Stimulated activated CD4-positive, alpha-beta T cell treated with anti-CD3 and anti-CD28 coated beads, TNF-alpha, amount 100 ng/mL, for 24 hours (primary cell): ENCODE measurements at regions not wholly inside any gene's neighbourhood (a gene's known extent, or its start where the extent isn't known, plus 50 kb on each side); places are given as distances from the start of the nearest gene placed in this dataset.
"Not testable (repeated sequence)": the region's sequence is repeated elsewhere in the genome, so short reads cannot be mapped to it uniquely, and the experiment has no call there.

Experiments used
- DNase-seq, 3 experiments: peaks; one replicate each; pipeline ENCODE4 v3.0.0-alpha.2; 2020; ENCODE audit warnings: low read depth in 3 of 3

DNA sequence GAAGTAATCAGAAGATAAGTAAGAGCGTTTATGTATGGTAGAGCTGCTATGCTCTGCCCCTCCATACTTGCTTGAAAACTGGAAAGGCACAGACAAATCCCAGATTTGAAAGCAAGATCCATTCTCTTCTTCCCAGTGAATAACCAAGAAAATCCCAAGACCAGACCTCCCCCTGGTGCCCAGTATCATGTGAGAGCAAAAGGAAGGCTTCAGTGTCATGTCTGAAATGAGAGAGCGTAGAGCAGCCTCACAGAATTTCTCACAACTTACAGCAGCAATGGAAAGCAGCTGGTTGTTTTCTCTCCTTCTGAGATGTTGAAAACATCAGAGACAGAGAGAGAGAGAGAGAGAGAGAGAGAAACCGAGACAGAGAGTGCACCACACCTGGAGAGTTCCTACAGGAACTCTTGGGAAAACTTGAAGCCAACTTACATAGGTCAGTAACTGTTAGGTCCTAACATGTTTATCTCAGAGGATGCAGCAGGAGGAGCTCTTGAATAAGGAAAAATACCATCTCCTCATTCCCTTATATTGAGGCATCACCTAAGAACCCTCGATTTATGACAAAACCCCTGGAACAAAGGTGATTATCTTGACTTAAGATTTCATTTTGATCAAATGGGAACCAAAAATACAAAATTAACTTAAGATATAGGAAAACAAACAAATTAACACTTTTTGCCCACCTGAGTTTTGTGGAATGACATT lies 273.3 kb downstream of the NSUN3 start:
- DNase-seq, result no peak

DNA sequence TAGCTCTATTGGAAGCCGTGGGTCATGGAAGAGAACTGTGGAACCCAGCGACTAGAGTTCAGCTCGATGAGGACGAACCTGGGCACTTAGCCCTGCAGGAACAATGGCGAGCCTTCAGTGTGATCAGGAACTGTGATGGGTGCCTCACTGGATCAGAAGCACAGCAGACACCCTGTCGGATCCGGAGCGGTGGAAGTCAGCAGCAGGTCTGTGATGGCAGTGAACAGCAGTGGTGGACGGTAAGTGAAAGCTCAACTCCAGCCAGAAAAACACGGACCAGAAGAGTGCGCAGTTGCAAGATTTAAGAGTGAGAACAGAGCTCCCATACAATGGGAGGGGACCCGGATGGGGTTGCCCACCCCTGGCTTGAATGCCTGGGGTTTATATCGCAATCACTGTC lies 282.2 kb downstream of the NSUN3 start:
- DNase-seq, result no peak

DNA sequence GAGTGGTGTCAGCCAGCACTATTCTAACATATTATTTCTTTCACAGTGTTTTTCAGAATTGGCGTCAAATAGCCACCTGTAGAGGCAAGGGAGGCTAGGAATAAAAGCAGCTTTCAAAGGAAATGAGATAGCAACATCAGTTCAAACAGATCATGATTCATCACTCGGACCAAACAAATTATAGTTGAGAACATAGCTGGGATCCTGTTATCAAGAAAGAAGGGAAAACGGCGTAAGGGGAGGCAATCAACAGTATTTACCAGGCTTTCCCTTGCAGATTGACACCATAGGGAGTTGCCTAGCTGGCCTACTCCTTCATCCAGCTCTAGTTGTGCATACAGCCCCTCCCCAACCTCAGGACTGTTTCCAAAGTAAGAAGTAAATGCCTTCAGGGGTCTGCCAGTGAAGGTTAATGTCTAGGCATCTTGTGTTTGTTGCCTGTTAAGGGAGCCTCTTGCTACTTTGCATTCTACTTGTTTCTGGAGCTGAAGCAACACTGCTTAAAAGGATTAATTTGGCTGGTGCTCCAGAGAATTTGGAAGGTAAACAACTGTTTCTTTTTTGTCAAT lies 286.5 kb downstream of the NSUN3 start:
- DNase-seq, result no peak

DNA sequence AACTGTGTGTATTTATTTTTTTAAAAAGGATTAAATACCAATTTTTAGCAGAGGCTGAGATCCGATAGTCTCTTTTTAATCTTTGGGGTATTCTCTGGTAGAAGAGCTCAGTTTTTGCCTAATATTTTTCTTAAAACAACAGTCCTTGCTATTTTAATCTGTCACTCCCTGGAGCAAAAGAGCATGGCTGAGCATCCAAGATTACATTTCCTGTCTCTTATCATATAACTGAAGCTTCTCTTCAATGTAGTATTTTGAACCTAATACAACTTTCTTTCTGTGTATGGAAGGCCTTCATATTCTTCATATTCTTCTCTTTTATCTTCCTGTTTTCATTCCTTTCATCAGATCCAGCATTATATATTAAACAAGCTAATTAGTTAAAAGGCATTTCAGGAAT lies 293.7 kb downstream of the NSUN3 start:
- DNase-seq, result no peak

DNA sequence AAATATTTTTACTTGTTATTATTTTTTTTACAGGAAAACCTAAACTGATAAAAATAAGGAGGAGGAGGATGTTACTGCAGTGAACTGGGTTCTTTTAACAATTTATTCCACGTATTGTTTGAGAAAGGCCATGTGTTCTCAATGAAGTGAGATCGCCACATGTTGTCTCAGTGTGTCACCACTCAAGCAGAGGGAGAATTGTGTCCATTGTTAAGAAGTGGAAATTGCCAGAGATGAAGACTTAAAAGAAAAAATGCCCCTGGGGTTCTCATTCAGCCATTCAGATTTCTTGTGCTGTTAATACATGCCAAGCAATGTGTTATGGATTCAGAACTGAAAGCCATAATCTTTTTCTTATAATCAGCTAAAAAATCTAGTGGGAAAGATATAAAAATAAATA lies 297.1 kb downstream of the NSUN3 start:
- no peak for DNase-seq

DNA sequence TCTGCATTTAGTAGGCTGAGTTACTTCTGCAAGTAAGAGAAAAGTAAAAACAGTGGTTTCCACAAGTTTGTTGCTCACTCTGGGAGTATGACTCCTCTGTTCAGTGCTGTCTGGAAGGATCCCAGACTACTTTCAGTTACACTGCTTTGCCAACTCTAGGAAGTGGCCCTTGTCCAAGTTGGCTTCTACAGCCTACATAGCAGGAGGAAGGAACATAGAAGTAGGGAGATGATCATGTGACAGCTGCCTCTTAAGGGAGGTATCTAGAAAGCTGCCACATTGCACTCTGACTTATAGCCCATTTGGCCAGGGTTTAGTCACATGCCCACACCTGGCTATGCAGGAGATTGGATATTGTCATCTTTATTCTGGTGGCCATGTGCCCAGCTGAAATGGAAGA lies 298.1 kb downstream of the NSUN3 start:
- DNase-seq, result no peak

DNA sequence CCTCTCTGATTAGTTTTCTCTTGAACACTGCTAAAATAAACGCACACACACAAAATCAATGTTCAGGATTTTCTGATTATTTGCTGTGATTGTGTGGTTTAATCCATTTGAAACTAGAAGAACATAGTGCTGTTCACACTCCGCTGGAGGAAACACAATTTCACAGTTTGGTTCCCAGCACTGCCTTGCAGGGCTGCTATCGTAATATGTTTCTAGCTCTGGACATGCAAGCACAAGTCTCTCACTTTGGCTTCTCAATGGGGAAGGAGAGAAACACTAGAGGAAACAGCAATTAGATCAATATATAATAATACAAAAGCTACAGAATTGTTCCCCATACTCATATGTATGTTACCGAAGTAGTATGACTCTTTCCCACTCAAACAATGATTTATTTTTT lies 299.5 kb downstream of the NSUN3 start:
- DNase-seq, result no peak

DNA sequence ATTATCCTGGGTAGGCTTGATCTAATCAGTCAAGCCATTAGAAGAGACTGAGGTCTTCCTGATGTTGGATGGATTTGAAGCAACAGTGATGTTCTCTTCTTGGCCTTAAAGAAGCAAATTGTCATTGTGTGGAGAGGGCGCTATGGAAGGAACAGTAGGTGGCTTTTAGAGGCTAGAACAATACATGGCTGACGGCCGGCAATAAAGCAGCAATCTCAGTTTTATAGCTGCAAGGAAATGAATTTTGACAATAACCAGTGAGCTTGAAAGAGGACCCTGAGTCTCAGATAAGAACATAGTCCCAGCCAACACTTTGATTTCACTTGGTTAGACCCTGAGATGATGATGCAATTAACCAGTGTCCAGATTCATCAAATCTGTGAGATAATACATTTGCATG lies 302.1 kb downstream of the NSUN3 start:
- DNase-seq, result no peak

DNA sequence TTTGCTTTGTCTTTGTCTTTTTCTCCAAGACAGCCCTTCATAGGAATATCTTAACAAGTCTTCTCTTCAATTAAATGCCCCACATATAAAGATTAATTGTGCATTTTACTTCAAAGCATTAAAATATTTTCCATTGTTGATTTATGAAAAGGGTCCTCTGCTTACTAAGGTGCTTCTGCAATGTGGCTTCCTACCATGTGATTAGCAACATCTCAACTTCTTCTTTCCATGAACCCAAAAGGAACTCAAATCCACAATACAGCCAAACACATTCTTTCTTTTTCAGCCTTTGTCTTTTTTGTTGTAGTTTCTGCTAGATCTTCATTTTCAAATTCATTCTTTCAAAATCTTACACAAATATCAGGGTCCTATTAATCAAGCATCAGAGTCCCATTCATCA lies 309.2 kb downstream of the NSUN3 start:
- DNase-seq, result no peak

DNA sequence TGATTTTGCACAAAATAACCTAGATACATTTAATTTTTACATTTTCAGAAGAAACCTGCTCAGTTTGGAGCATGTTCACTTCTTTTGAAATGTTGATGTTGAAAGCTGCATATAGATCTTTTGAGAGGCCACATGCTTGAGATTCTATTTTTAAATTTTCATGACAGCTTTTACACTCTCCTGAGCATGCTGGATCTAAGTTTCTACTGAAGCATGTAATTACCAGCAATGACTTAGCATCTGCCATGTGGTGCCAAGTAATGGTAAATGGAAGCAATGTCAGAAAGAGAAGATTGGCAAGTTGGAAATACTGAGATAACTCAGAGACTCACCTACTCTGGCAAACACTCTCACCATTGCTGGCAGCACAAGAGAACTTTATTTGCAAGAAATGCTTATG lies 310.6 kb downstream of the NSUN3 start:
- DNase-seq, result no peak

DNA sequence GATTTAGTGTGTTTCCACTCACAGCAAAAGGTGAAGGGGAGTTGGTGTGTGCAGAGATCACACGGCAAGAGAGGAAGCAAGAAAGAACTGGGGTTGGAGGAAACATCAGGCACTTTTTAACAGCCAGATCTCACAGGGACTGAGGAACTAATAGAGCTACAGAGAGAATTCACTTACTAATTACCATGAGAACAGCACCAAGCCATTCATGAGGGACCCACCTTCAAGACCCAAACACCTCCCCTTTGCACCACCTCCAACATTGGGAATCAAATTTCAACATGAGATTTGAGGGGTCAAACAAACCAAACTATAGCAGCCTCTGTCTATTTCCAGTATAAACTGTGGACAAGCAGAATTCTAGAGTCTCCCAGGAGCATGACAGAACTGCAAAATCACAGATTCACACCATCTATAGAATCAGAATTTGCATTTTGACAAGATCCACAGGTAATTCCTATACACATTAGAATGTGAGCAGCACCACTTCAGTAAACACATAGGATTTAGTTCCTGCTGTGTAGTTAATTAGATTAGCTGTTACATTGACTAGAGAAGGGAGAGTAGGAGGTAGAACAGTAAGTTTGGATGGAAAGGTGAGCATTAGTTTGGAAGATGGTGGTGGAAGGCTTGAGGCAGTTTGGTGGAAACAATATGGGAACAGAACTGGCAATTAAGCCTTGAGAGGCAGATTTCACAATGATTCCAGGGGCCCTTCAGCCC lies 311.7 kb downstream of the NSUN3 start:
- no peak for DNase-seq

DNA sequence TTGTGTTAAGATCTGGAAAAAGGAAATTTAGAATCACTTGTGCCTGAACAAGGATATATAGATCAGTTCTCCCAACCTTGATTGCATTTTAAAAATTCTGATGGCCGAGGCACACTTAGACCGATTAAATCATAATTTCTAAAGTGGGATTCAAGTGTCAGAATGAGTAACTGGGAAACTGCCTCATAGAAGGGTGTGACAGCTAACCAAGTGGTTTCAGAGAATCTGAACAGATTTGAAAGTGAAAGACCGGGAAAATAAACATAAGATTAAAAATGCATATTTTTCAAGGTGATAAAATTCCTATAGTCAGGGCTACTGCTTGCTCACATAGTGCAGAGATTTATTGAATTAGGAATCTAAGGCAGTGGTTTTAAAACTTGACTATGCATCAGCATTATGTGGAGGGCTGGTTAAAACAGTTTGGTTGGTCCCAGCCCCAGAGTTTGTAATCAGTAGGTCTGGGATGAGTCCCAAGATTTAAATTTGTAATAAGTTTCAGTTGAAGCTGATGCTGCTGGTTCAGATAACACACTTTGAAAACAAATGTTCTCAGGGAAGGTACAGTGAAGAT lies 314.3 kb downstream of the NSUN3 start:
- DNase-seq, result not testable (repeated sequence)

DNA sequence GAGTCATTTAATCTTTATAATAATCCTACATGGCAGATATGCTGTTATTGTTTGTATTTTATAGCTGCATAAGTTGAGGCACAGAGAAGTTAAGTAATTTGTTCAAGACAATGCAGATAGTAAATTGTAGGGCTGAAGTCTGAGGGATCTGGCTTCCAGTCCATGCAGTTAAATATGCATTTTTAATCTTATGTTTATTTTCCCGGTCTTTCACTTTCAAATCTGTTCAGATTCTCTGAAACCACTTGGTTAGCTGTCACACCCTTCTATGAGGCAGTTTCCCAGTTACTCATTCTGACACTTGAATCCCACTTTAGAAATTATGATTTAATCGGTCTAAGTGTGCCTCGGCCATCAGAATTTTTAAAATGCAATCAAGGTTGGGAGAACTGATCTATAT lies 315.0 kb downstream of the NSUN3 start:
- not testable (repeated sequence) for DNase-seq

DNA sequence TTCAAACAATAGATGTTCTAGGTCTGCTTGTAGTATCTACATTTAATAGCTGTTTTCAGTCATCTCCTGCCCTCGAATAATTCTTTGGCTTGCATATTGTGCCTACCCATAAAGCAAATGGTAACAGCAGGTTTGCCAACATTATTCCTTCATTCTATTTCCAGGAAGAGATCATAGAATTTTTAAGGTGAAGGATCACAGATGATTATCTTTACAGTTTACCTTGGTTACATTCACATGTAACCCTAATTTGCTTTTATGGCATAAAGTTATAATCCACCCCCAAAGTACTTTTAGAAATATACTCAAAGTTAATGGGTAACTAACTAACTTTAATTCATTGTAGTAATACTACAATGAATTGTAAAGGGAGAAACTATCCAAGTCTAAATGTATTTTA lies 315.5 kb downstream of the NSUN3 start:
- no peak for DNase-seq

DNA sequence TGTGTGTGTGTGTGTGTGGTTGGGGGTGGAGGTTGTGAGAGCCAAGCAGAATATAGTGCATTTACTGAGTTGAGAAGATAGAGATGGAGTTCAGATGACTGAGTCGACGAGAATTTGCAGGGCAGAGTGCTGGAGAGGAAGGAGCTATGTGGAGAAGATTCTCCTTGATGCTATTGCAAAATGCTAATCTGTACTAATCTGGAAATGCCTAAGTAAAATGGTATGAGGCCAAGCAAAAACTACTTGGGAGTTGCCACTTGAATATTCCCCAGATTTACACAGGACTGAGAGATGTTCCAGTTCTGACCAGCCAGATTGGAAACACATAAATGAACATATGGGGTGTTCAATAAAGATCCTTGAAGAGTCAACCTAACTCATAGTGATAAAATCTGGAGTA lies 316.4 kb downstream of the NSUN3 start:
- no peak for DNase-seq

DNA sequence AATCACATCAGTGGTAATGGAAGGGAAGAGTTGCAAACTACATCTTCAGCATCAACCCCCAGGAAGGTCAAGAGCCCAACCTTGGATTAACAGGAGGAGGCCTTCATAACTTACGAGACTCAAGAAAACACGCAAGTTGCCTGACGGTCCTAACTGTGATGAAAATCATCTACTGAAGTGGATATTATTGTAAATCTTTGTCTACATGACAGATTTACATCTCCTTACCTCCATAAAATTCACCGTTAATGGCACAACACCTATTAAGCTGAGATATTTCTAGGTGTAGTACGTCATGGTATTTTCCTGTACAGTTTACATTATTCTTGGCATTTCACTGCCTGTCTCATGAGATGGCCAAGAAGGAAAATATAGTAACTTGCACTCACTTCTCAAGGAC lies 332.0 kb downstream of the NSUN3 start:
- no peak for DNase-seq

DNA sequence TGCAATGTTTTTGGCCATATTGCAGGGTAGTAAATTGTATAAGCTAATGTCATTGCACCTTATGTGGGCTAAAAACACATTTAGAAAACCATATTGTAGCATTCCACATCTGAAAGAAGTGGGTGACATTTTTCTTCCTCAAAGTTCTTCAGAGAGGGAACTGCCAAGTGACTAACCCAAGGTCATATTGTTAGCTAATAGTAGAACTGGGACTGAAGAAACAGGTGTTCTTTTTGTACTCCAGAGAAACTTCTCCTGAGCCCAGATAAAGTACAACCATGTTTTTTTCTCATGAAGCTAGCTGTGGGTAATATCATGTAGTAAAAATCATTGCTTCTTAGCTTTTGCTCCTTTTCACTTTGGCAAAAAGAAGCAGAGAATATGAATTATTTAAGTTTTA lies 333.0 kb downstream of the NSUN3 start:
- DNase-seq, result no peak

DNA sequence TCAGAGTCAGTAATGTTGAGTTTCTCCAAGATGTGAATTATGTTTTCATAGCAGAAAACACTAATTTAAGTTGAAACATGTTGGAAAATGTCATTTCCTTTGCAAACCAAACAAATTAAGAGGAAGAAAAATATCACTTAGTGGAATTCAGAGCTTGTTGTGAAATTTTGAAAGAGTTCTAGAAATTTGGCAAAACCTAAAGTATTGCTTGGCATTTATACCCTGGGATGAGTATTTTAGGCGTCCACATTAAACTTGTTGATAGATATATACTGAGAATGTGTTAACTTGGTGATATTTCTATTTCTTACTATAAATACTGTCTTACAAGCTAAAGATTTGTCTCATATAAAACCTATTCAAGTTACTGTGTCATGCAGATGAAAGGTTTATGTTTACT lies 335.2 kb downstream of the NSUN3 start:
- no peak for DNase-seq

DNA sequence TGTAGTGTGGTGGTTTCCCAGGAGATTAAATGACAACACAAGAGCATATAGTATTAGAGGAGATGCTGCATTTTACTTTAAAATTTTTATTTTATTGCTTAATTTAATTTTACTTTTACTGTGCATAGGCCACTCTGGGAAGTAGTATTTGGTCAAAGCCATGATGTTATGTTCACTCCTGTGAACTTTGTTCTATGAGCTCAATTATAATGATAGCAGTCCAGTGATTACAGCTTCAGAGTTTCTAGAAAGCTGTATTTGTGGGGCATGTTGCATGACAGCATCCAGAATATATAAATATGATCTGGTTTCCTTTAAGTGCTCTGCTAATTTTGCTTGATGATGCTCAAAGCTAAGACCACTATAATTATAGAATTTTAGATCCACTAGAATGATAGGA lies 338.6 kb downstream of the NSUN3 start:
- DNase-seq, result no peak

DNA sequence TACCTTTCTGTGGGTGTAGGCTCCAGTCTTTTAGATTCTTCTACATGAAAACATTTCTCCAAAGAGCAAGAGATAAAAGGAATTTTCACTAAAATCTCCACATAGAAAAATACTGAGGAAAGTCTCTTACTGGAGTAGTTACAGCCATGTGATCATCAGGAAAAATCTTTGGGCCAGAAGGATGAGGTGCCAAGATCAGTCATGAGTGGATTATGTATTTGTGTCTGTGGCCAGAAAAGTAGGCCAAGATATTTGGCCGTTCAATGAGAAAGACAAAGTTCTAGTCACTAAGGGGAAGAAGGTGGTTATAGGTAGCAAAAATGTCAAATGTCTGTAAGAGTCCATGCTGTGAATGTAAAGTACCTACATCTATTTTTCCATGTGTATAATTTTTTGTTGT lies 339.3 kb downstream of the NSUN3 start:
- DNase-seq, result no peak

DNA sequence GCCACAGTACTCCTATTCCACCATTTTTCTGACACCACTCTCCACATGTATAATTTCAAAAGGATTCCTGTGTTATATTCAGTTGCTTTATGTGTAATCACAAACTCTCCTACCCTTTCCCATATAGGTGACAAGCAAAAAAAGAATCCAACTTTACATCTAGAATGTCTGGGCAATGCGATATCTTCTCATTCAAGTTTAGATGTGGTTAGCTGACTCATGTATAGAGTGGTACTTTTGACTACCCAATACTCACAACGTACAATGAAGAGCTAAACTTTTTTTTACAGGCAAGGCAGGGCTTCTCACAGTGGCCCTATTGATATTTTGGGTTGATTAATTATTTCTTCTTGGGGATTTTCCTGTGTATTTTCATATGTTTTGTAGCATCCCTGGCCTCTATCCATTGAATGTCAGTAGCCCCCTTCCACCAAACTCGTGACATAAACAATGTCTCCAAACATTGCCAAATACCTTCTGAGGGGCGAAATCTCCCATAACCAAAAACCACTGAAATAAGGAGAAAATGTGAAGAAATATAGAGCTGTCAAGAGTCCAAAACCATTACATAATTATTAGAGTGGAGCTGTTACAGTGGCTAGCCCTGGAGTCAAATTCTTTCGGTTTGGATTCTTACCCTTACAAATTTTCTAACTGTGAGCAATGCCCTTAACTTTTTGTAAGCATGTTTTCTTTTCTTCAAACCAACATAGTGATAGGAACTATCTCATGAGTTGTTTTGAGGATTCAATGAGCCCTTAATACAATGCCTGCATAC lies 342.6 kb downstream of the NSUN3 start:
- no peak for DNase-seq

DNA sequence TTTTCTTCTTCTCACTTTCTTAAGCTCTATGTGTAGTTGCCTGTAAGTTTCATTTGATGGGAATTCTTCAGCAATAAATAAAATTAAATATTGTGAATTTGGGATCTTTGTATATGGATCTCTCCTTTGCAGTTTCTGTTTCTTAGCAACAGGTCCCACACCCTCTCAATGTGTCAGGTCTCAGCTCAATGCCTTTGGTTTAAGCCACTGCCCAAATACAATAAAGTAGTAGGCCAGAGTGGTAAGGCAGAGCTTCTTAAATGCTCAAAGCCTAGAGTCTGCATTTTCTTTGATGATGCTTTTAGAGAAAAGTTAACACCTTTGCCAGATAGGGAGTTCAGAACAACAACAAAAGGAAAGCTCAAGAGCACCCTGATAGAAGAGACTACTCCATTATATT lies 343.7 kb downstream of the NSUN3 start:
- DNase-seq, result no peak
